ENCODE measurements at regions not wholly inside any gene's neighbourhood (a gene's known extent, or its start where the extent isn't known, plus 50 kb on each side); places are given as distances from the start of the nearest gene placed in this dataset.

GRCh38 chr14:61196034-61196433 is 85.1 kb downstream of the TMEM30B start:
- intact Hi-C loops (cut with DNase I): no loop called here

GRCh38 chr14:61193476-61193875 is 87.7 kb downstream of the TMEM30B start:
- intact Hi-C loops (cut with DNase I): no loop called here
- DNase-seq (ENCODE audit: low spot score): no peak

More at GRCh38 chr14:61196034-61196433, 85.1 kb downstream of the TMEM30B start:
- DNase-seq (ENCODE audit: low spot score): no peak

- no peak for DNase-seq (ENCODE audit: low spot score)
- intact Hi-C loops (cut with DNase I): no loop called here
Observed at GRCh38 chr14:61192989-61193388, 88.1 kb downstream of the TMEM30B start.

- no peak for DNase-seq (ENCODE audit: low spot score)
- intact Hi-C loops (cut with DNase I): no loop called here
Observed at GRCh38 chr14:61191733-61192132, 89.4 kb downstream of the TMEM30B start.

- intact Hi-C loops (cut with DNase I): no loop called here
- DNase-seq (ENCODE audit: low spot score): no peak
Observed at GRCh38 chr14:61190341-61190740, 90.8 kb downstream of the TMEM30B start.

GRCh38 chr14:61188978-61189808 is 91.9 kb downstream of the TMEM30B start:
- intact Hi-C loops (cut with DNase I): no loop called here
- DNase-seq (ENCODE audit: low spot score): peak; percentile 92

GRCh38 chr14:61188196-61188595 is 92.9 kb downstream of the TMEM30B start:
- DNase-seq (ENCODE audit: low spot score): peak; percentile 87
- intact Hi-C loops (cut with DNase I): no loop called here

- DNase-seq (ENCODE audit: low spot score): no peak
- intact Hi-C loops (cut with DNase I): no loop called here
Observed at GRCh38 chr14:61187196-61187905, 93.8 kb downstream of the TMEM30B start.

GRCh38 chr14:61186341-61187195 is 94.6 kb downstream of the TMEM30B start:
- intact Hi-C loops (cut with DNase I): no loop called here

GRCh38 chr14:61185534-61185933 is 95.6 kb downstream of the TMEM30B start:
- intact Hi-C loops (cut with DNase I): no loop called here
- no peak for DNase-seq (ENCODE audit: low spot score)

More at GRCh38 chr14:61186341-61187195, 94.6 kb downstream of the TMEM30B start:
- DNase-seq (ENCODE audit: low spot score): no peak

- DNase-seq (ENCODE audit: low spot score): no peak
Observed at GRCh38 chr14:61184112-61184511, 97.0 kb downstream of the TMEM30B start.

GRCh38 chr14:61183196-61183885 is 97.8 kb downstream of the TMEM30B start:
- no peak for DNase-seq (ENCODE audit: low spot score)
- intact Hi-C loops (cut with DNase I): no loop called here

More at GRCh38 chr14:61184112-61184511, 97.0 kb downstream of the TMEM30B start:
- intact Hi-C loops (cut with DNase I): no loop called here

- intact Hi-C loops (cut with DNase I): no loop called here
- no peak for DNase-seq (ENCODE audit: low spot score)
Observed at GRCh38 chr14:61179796-61180398, 101.2 kb downstream of the TMEM30B start.

- intact Hi-C loops (cut with DNase I): no loop called here
Observed at GRCh38 chr14:61179061-61179690, 102.0 kb downstream of the TMEM30B start.

GRCh38 chr14:61178226-61179060 is 102.7 kb downstream of the TMEM30B start:
- intact Hi-C loops (cut with DNase I): no loop called here

More at GRCh38 chr14:61179061-61179690, 102.0 kb downstream of the TMEM30B start:
- no peak for DNase-seq (ENCODE audit: low spot score)

GRCh38 chr14:61177279-61178225 is 103.6 kb downstream of the TMEM30B start:
- no peak for DNase-seq (ENCODE audit: low spot score)
- intact Hi-C loops (cut with DNase I): no loop called here

More at GRCh38 chr14:61178226-61179060, 102.7 kb downstream of the TMEM30B start:
- DNase-seq (ENCODE audit: low spot score): no peak
